ENCODE measurements at regions not wholly inside any gene's neighbourhood (a gene's known extent, or its start where the extent isn't known, plus 50 kb on each side); places are given as distances from the start of the nearest gene placed in this dataset.

- DNase-seq = no peak
Observed at GRCh38 chr6:20313960-20314530, 87.6 kb upstream of the E2F3 start.

DNA sequence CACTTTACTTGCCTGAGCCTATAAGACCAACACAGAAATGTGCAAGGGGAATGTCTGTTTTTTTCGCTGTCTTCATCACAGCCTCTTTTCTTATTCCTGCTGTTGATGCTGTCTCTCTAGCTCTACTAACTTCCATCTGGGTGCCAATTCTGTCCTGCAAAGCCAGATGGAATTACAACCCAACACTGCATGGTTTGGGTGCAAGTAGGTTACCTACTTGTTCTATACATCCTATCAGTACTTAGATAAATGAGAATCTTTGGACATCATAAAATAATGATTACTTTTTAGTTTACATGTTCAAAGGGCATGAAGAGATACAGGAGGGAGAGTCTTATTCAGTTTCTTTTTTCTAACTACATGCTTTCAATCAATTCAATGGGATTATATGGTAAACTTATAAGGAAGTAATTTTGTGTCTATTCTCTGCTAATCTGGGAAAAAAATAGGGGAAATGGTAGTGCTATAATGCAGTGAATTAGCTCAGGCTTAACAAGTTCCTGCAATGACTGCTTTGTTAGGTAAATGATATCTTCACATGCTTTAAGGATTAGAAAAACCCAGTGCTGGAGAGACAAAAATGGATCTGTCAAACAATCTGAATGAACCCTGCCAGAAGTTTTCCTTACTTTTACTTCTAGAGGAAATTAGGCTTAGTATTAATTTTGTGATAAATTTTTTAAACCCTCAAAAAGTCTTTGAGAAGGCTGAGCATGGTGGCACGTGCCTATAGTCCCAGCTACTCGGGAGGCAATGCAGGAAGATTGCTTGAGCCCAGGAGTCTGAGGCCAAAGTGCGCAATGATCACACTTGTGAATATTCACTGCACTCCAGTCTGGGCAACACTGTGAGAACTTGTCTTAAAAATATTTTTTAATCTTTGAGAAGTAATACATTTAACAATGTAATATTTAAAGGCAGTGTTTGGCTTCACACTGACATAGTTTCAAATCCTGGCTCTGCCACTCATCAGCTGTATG is 86.5 kb upstream of the E2F3 start:
- DNase-seq = no peak

DNA sequence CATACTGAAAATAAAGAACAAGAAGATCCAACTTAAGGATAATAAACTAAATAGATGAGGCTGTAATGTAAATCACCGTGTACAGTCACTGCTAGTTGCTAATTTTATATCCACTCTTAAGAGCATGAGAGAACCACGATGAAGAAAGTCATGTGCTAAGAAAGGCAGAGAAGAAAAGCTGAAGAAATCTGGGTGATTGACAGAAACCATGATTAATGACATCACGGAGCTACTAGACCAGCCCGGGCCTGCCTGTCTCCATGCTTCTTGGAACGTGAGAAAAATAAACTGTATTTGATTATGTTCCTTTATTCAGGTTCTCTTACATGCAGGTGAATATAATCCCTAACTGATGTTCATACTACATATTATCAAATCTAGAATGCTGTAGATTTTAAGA is 84.2 kb upstream of the E2F3 start:
- no peak for DNase-seq

DNA sequence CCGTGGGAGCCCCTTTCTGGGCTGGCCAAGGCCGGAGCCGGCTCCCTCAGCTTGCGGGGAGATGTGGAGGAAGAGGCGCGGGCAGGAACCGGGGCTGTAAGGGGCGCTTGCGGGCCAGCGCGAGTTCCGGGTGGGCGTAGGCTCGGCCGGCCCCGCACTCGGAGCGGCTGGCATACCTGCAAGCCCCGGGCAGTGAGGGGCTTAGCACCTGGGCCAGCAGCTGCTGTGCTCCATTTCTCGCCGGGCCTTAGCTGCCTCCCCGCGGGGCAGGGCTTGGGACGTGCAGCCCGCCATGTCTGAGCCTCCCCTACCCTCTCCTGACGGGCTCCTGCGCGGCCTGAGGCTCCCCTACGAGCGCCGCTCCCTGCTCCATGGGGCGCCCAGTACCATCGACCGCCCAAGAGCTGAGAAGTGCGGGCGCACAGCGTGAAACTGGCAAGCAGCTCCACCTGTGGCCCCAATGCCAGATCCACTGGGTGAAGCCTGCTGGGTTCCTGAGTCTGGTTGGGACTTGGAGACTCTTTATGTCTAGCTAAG is 82.8 kb upstream of the E2F3 start:
- no peak for DNase-seq

GRCh38 chr6:20319520-20320357 is 81.9 kb upstream of the E2F3 start:
- DNase-seq = peak; percentile 80

- DNase-seq = no peak
Observed at GRCh38 chr6:20325641-20326421, 75.8 kb upstream of the E2F3 start.

DNA sequence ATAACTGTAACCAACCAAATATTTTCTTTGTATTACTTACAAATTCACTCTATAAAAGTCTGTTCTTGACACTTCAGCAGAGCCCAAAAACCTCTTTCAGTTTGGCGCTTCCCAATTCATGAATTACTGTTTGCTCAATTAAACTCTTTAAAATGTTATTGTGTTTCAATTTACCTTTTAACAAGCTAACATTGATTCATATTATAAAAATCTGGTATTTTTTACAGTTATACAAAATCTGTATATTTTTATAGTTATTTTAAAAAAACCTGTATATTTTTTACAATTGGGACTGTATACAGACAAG is 75.3 kb upstream of the E2F3 start:
- DNase-seq = no peak

- no peak for DNase-seq
Observed at GRCh38 chr6:20327141-20327540, 74.5 kb upstream of the E2F3 start.

DNA sequence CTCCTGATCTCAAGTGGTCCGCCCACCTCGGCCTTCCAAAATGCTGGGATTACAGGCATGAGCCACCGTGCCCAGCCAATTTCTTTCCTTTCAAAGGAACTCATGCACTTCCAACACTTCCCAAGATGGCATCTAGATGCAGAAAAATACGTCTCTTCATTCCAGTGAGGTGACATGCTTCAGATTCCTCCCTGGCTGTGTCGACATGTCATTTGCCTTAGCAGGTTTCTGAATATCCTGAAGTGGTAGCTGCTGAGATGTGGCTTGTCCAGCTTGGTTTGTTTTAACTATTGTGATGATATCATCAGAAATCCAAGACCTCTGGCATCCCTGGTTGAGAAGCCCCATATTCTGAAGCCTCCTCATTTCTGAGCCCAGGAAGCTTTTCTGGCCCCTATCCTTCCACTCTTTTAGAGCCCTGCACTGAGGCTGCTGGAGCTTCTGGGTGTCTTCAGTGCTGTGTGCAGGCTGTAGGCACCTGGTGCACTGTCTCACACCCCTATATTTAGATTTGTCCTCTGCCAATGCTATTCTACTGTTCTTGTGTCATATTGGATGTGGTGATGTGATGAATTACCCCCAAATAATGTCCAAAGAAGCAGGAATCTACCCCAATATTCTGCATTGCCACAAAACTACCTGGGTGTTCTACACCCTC is 73.3 kb upstream of the E2F3 start:
- no peak for DNase-seq

DNA sequence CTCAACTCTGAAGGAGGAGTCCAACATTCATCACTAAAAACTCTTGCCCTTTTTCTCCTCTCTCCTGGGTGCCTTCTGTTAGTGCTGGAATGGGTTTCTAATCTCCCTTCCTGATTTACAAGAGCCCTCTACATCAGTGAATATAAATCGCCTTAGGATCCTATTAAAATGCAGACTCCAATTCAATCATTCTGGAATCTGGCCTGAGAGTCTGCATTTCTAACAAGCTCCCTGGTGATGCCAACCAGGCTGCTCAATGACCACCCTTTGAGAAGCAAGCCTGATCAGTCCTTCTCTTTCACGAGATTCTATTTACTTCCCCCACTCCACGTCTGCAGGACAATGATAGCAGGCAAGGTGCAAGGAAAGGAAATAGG is 72.8 kb upstream of the E2F3 start:
- no peak for DNase-seq

- no peak for DNase-seq
Observed at GRCh38 chr6:20331042-20331441, 70.6 kb upstream of the E2F3 start.

DNA sequence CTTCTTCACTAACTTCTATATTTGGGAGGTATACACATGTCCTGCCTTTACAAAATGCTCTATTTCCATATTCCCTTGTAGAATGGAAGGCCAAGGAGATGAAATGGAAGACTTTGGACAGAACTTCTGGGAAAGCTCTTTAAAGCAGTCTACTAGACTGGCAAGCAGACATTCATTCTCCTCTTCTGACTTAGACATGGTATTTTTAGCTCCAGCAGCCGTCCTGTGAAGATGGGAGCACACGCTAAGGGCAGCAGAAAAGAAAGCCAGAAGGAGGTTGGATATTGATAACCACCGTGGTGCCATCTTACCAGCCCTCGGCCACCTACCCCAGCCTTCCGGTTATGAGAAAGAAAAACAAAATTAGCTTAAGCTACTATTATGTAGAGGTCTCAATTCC is 70.1 kb upstream of the E2F3 start:
- no peak for DNase-seq

- no peak for DNase-seq
Observed at GRCh38 chr6:20332441-20333006, 69.2 kb upstream of the E2F3 start.

GRCh38 chr6:20333721-20334269 is 67.9 kb upstream of the E2F3 start:
- DNase-seq = no peak

DNA sequence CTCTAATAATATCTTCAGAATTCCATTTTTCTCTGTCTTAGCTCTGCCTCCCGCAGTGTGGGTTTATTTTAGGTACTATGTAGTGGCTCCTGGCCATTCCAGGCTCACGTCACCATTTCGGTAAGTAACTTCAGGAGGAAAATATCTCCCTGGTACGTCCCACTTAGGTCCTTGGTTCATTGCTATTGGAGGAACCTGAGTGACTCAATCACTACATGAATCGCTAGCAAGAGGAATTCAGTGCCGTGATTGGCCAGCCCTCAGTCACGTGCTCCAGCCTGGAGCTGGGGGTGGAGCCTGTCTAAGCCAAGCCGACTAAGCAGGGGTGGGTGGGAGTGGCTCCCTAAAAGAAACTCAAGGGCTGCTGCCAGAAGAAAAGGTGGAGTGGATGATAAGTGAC is 67.3 kb upstream of the E2F3 start:
- DNase-seq = no peak

DNA sequence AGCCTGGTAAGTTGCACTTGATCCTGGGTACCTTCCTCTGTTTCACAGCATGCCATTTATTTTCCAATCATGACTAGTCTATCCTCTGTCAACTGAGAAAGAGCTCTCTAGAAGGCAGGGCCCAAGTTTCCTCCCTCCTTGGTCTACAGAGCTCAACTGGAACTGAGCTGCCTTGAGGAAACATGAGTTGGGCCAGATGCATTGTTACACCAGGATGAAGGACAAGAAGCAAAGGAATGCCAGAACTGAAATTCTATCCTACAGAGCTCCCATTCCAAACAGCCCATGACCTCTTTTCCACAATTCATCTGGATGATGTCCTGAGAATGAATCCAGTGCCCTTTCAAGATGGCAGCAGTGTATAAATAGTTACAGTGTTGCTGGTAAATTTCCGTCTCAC is 66.7 kb upstream of the E2F3 start:
- DNase-seq = no peak

DNA sequence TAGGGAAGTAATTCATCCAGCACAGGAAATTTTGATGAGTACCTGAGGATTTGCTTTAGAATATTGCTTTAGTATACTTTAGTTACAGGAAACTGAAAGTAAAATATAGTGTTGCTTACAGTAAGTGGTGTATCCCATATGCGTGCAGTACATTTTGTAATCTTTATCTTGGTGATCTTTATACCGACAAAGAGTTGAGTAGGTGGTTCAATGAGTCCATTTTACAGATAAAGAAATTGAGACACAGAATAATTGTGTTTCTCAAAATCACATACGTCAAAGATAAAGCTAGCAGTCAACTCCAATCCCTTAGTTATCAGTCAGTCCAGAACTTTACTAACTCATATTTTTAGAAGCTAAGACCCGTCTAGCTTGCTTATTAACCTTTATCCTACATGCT is 65.8 kb upstream of the E2F3 start:
- DNase-seq = no peak

- DNase-seq = no peak
Observed at GRCh38 chr6:20338156-20338555, 63.5 kb upstream of the E2F3 start.

DNA sequence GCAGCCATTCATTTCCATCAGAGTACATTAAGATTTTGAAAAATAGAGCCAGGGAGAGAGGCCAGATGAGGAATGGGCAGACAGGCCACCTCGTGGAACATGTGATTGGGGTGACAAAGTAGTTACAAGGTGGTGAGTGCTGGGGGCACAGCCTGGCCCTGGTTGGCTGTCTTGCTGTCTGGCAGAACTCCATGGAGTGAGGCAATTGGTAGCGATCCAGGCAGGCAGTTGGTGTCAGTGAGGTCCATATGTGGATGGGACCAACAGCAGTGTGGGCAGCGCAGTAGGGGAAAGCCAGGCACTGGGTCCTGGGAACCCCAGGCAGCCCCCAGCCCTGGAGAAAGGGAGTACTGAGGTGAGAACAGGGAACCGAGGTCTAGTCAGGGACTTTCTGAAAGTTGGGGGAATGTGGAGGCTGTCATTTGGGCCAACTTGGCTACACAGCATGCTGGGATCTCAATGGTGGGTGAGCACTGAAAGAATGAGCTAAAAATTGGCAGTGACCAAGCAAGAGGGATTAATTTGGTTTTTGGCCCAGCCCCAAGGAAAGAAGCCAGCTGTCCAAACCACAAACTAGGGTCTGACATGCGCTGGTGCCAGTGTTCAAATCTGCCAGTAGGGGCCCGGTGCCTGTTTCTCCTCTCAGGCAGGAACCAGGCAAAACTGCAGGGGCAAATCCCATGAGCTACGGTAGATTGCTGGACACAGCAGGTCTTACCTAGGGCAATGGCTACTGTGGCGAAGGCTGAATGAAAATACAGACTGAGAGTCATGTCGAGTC is 61.4 kb upstream of the E2F3 start:
- no peak for DNase-seq

- no peak for DNase-seq
Observed at GRCh38 chr6:20341096-20341495, 60.6 kb upstream of the E2F3 start.

GRCh38 chr6:20341564-20341963 is 60.1 kb upstream of the E2F3 start:
- no peak for DNase-seq
